NT2/D1 (cell line): ENCODE measurements at regions not wholly inside any gene's neighbourhood (a gene's known extent, or its start where the extent isn't known, plus 50 kb on each side); places are given as distances from the start of the nearest gene placed in this dataset.
"Not testable (repeated sequence)": the region's sequence is repeated elsewhere in the genome, so short reads cannot be mapped to it uniquely, and the experiment has no call there.

ENCODE experiments used
- DNase-seq: peaks from one replicate; pipeline ENCODE4 v3.0.0-alpha.2; 2011; ENCODE audit warnings: low read depth, low spot score
- H3K27me3 ChIP-seq: 2 replicates; pipeline ENCODE4 v1.6.0; 2011; ENCODE audit warnings: mild to moderate bottlenecking; ENCODE audit not compliant: insufficient read length, insufficient read depth
- H3K36me3 ChIP-seq: 2 replicates; pipeline ENCODE4 v1.6.1; 2011; ENCODE audit warnings: mild to moderate bottlenecking, low read length, mixed read lengths; ENCODE audit not compliant: insufficient read depth, insufficient read length
- H3K4me1 ChIP-seq: 2 replicates; pipeline ENCODE4 v1.5.1; 2011; ENCODE audit not compliant: insufficient read depth, insufficient read length
- H3K4me3 ChIP-seq: 2 replicates; pipeline ENCODE4 v1.5.1; 2011; ENCODE audit warnings: low read depth; ENCODE audit not compliant: insufficient read length
- H3K9ac ChIP-seq: 2 replicates; pipeline ENCODE4 v1.6.0; 2011; ENCODE audit warnings: low read depth; ENCODE audit not compliant: insufficient read length
- H3K9me3 ChIP-seq: 2 replicates; pipeline ENCODE4 v1.5.1; 2011; ENCODE audit warnings: mild to moderate bottlenecking, low read length; ENCODE audit not compliant: insufficient read depth
- SUZ12 ChIP-seq: IDR thresholded peaks from 2 replicates; pipeline ENCODE4 v1.6.1; 2011; ENCODE audit not compliant: insufficient read length, insufficient read depth; ENCODE audit errors: extremely low read depth
- YY1 ChIP-seq: IDR thresholded peaks from 2 replicates; pipeline ENCODE4 v1.6.1; 2011; ENCODE audit not compliant: insufficient read length, insufficient read depth
- ZNF274 ChIP-seq: IDR thresholded peaks from 2 replicates; pipeline ENCODE4 v1.6.1; 2011; ENCODE audit warnings: mild to moderate bottlenecking, low read depth, low read length

- Histone ChIP-seq H3K27me3 (no peaks in the 10 kb centered on the region), H3K4me1 (no peaks in the 10 kb centered on the region), H3K36me3 (no peaks in the 10 kb centered on the region), H3K9ac (no peak overlapping the region), H3K9me3 (no peaks in the 10 kb centered on the region), H3K4me3 (no peak overlapping the region)
- TF ChIP-seq SUZ12 (no peak), YY1 (no peak), ZNF274 (no peak)
- DNase-seq: no peak
Measured at GRCh38 chr3:127443581-127444375, 146.8 kb downstream of the TPRA1 start.

- no peak for TF ChIP-seq YY1
- TF ChIP-seq SUZ12: no peak
- no peak for TF ChIP-seq ZNF274
- H3K36me3 ChIP-seq: no peaks in the 10 kb centered on the region
- DNase-seq: no peak
- H3K9me3 ChIP-seq: no peaks in the 10 kb centered on the region
- no peaks in the 10 kb centered on the region for H3K4me1 ChIP-seq
- H3K9ac ChIP-seq: no peak overlapping the region
- no peaks in the 10 kb centered on the region for H3K27me3 ChIP-seq
- no peak overlapping the region for H3K4me3 ChIP-seq
Measured at GRCh38 chr3:127442506-127442905, 148.0 kb downstream of the TPRA1 start.

GRCh38 chr3:127441764-127442163 is 148.8 kb downstream of the TPRA1 start:
- no peaks in the 10 kb centered on the region for H3K36me3 ChIP-seq
- no peak overlapping the region for H3K4me3 ChIP-seq
- no peaks in the 10 kb centered on the region for H3K4me1 ChIP-seq
- no peaks in the 10 kb centered on the region for H3K27me3 ChIP-seq
- no peak overlapping the region for H3K9ac ChIP-seq
- H3K9me3 ChIP-seq: no peaks in the 10 kb centered on the region
- DNase-seq: no peak
- no peak for TF ChIP-seq ZNF274
- no peak for TF ChIP-seq YY1
- no peak for TF ChIP-seq SUZ12

- TF ChIP-seq SUZ12: no peak
- Histone ChIP-seq H3K36me3 (no peaks in the 10 kb centered on the region), H3K9me3 (no peaks in the 10 kb centered on the region), H3K4me1 (no peaks in the 10 kb centered on the region), H3K27me3 (no peaks in the 10 kb centered on the region), H3K4me3 (no peak overlapping the region), H3K9ac (no peak overlapping the region)
- no peak for DNase-seq
Measured at GRCh38 chr3:127440384-127440783, 150.1 kb downstream of the TPRA1 start.

GRCh38 chr3:127439621-127440020 is 150.9 kb downstream of the TPRA1 start:
- H3K4me3 ChIP-seq: no peak overlapping the region
- no peak for DNase-seq
- no peaks in the 10 kb centered on the region for H3K36me3 ChIP-seq
- H3K9ac ChIP-seq: no peak overlapping the region
- no peaks in the 10 kb centered on the region for H3K27me3 ChIP-seq
- H3K4me1 ChIP-seq: no peaks in the 10 kb centered on the region
- no peak for TF ChIP-seq YY1
- no peak for TF ChIP-seq SUZ12
- no peak for TF ChIP-seq ZNF274
- no peaks in the 10 kb centered on the region for H3K9me3 ChIP-seq

- Histone ChIP-seq H3K9me3 (no peaks in the 10 kb centered on the region), H3K4me1 (no peaks in the 10 kb centered on the region), H3K9ac (no peak overlapping the region), H3K4me3 (no peak overlapping the region), H3K27me3 (no peaks in the 10 kb centered on the region), H3K36me3 (no peaks in the 10 kb centered on the region)
- TF ChIP-seq YY1 (no peak), ZNF274 (no peak), SUZ12 (no peak)
- no peak for DNase-seq
Measured at GRCh38 chr3:127438951-127439350, 151.1 kb upstream of the PRR20G start.

GRCh38 chr3:127438371-127438770 is 150.5 kb upstream of the PRR20G start:
- no peak for TF ChIP-seq YY1
- no peak for TF ChIP-seq ZNF274
- no peak for TF ChIP-seq SUZ12
- H3K36me3 ChIP-seq: no peaks in the 10 kb centered on the region
- no peaks in the 10 kb centered on the region for H3K4me1 ChIP-seq
- H3K27me3 ChIP-seq: no peaks in the 10 kb centered on the region
- H3K4me3 ChIP-seq: no peak overlapping the region
- no peaks in the 10 kb centered on the region for H3K9me3 ChIP-seq
- H3K9ac ChIP-seq: no peak overlapping the region
- DNase-seq: no peak

GRCh38 chr3:127435299-127435698 is 147.5 kb upstream of the PRR20G start:
- H3K9ac ChIP-seq, H3K9me3 ChIP-seq, H3K27me3 ChIP-seq, H3K4me1 ChIP-seq, DNase-seq, H3K36me3 ChIP-seq, H3K4me3 ChIP-seq: not testable (repeated sequence)
